B cell (primary cell): ENCODE measurements at regions not wholly inside any gene's neighbourhood (a gene's known extent, or its start where the extent isn't known, plus 50 kb on each side); places are given as distances from the start of the nearest gene placed in this dataset.

Experiments used
- CTCF ChIP-seq: fragments of 200-600 bp; IDR thresholded peaks from one replicate; pipeline ENCODE4 v1.8.0; 2022; ENCODE audit warnings: antibody characterized with exemption, mild to moderate bottlenecking
- EZH2 ChIP-seq: IDR thresholded peaks from 2 replicates; pipeline ENCODE4 v1.6.1; 2012; ENCODE audit warnings: borderline replicate concordance, low read depth, mild to moderate bottlenecking, moderate library complexity, low read length; ENCODE audit not compliant: insufficient read depth, poor library complexity, severe bottlenecking

DNA sequence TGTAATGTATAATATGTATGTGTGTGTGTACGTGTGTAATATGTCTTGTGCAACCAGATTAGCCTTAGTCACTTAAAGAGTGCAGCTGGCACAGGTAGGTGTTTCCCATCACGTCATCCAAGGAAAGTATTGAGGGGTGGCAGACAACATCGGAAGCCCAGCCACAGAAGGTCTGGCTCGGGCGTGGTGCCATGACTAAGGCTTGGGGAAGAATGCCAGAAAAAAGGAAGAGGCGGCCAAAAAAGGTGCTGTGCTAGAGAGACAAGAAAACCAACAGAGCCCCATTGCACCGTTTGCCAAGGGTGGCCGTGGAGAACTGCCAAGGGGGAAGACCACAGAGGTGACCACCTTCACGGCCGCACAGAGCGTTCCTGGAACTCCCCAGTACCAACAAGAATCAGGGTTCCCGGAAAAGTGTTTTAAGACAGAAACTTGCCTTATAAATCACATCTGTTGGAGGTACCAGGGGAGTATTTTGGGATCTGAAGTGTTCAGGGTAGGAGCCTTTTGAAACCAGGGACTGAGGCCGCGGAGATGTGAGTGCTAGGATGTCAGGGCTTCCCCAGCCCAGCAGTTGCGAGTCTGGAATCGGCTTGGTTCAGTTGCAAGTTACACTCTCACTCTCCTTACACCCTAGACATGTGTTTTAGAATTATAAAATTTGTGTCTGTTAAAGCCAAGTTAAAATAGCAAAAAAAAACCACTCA is 131.2 kb upstream of the DYRK2 start:
- TF ChIP-seq CTCF (no peak), EZH2 (no peak)
